Mesenchymal stem cell (in vitro differentiated cells and primary cell): ENCODE measurements at regions not wholly inside any gene's neighbourhood (a gene's known extent, or its start where the extent isn't known, plus 50 kb on each side); places are given as distances from the start of the nearest gene placed in this dataset.
"Not testable (repeated sequence)": the region's sequence is repeated elsewhere in the genome, so short reads cannot be mapped to it uniquely, and the experiment has no call there.

Source experiments
- DNase-seq: peaks from one replicate; pipeline ENCODE4 v3.0.0-alpha.2; 2013
- H2AFZ ChIP-seq: one replicate; pipeline ENCODE4 v1.6.1; 2013; ENCODE audit warnings: low read depth, mild to moderate bottlenecking, control low read depth, inconsistent platforms, low read length, moderate library complexity
- H2AK5ac ChIP-seq: 2 replicates; pipeline ENCODE4 v1.6.1; 2013; ENCODE audit warnings: low read length, moderate library complexity, mild to moderate bottlenecking, inconsistent platforms; ENCODE audit not compliant: severe bottlenecking
- H2BK120ac ChIP-seq: one replicate; pipeline ENCODE4 v1.6.1; 2013; ENCODE audit warnings: low read depth, mild to moderate bottlenecking, inconsistent platforms, low read length, moderate library complexity
- H2BK12ac ChIP-seq, 2 experiments: one replicate each; pipeline ENCODE4 v1.6.1; 2013; ENCODE audit warnings: inconsistent platforms in 2 of 2, low read length in 2 of 2, mild to moderate bottlenecking in 2 of 2, moderate library complexity in 2 of 2, control low read depth in 1 of 2
- H2BK15ac ChIP-seq: one replicate; pipeline ENCODE4 v1.6.1; 2013; ENCODE audit warnings: mild to moderate bottlenecking, low read depth, inconsistent platforms; ENCODE audit not compliant: poor library complexity, severe bottlenecking
- H2BK5ac ChIP-seq: 2 replicates; pipeline ENCODE4 v1.6.1; 2013; ENCODE audit warnings: low read depth, mild to moderate bottlenecking, low read length, control low read depth, inconsistent platforms; ENCODE audit not compliant: poor library complexity, severe bottlenecking
- H3K14ac ChIP-seq, 2 experiments: one replicate each; pipeline ENCODE4 v1.6.1; 2013; ENCODE audit warnings: inconsistent platforms in 2 of 2, low read length in 2 of 2, control low read depth in 1 of 2, mild to moderate bottlenecking in 1 of 2, moderate library complexity in 1 of 2
- H3K18ac ChIP-seq, 2 experiments: one replicate each; pipeline ENCODE4 v1.6.1; 2013; ENCODE audit warnings: inconsistent platforms in 2 of 2, low read length in 2 of 2, control low read depth in 1 of 2, low read depth in 1 of 2, mild to moderate bottlenecking in 1 of 2
- H3K23ac ChIP-seq, 2 experiments: one replicate each; pipeline ENCODE4 v1.6.1; 2013; ENCODE audit warnings: inconsistent platforms in 2 of 2, low read length in 2 of 2, mild to moderate bottlenecking in 2 of 2, moderate library complexity in 2 of 2, control low read depth in 1 of 2
- H3K27ac ChIP-seq: 2 replicates; pipeline ENCODE4 v1.5.1; 2013; ENCODE audit warnings: mild to moderate bottlenecking, moderate library complexity, low read length, control low read depth, inconsistent platforms; ENCODE audit not compliant: poor library complexity, severe bottlenecking
- H3K27me3 ChIP-seq, 2 experiments: 2 replicates each; pipeline versions ENCODE4 v1.6.1 to v1.7.0; 2013; ENCODE audit warnings: low read length in 2 of 2, mild to moderate bottlenecking in 2 of 2, moderate library complexity in 2 of 2, control low read depth in 1 of 2, inconsistent platforms in 1 of 2; ENCODE audit not compliant: control insufficient read depth in 1 of 2, insufficient read depth in 1 of 2
- H3K36me3 ChIP-seq, 2 experiments: 2 replicates each; pipeline versions ENCODE4 v1.6.1 to v1.7.0; 2013; ENCODE audit warnings: low read length in 2 of 2, control low read depth in 1 of 2, inconsistent platforms in 1 of 2, low read depth in 1 of 2, mild to moderate bottlenecking in 1 of 2; ENCODE audit not compliant: insufficient read depth in 2 of 2, control insufficient read depth in 1 of 2
- H3K4ac ChIP-seq, 2 experiments: one replicate each; pipeline ENCODE4 v1.6.1; 2013; ENCODE audit warnings: inconsistent platforms in 2 of 2, low read length in 2 of 2, mild to moderate bottlenecking in 2 of 2, moderate library complexity in 2 of 2, control low read depth in 1 of 2, low read depth in 1 of 2
- H3K4me1 ChIP-seq: 2 replicates; pipeline ENCODE4 v1.6.1; 2013; ENCODE audit warnings: low read depth, low read length, control low read depth; ENCODE audit not compliant: control insufficient read depth, insufficient read depth
- H3K4me2 ChIP-seq: 2 replicates; pipeline ENCODE4 v1.6.1; 2013; ENCODE audit warnings: low read length, mild to moderate bottlenecking, inconsistent platforms; ENCODE audit not compliant: poor library complexity, severe bottlenecking
- H3K4me3 ChIP-seq, 2 experiments: 2 replicates each; pipeline versions ENCODE4 v1.5.1 to v1.7.0; 2013; ENCODE audit warnings: low read length in 2 of 2, mild to moderate bottlenecking in 2 of 2, control low read depth in 1 of 2, low read depth in 1 of 2; ENCODE audit not compliant: insufficient read depth in 1 of 2
- H3K79me1 ChIP-seq: replicated peaks from 2 replicates; pipeline ENCODE4 v1.6.1; 2013; ENCODE audit warnings: mild to moderate bottlenecking, control low read depth, low read length, inconsistent platforms; ENCODE audit not compliant: poor library complexity, severe bottlenecking
- H3K9ac ChIP-seq: 2 replicates; pipeline ENCODE4 v1.7.0; 2013; ENCODE audit warnings: mild to moderate bottlenecking, low read length, moderate library complexity
- H3K9me3 ChIP-seq: 2 replicates; pipeline ENCODE4 v1.7.0; 2013; ENCODE audit warnings: mild to moderate bottlenecking, low read length; ENCODE audit not compliant: control insufficient read depth
- H4K8ac ChIP-seq: one replicate; pipeline ENCODE4 v1.6.1; 2013; ENCODE audit warnings: inconsistent platforms, mild to moderate bottlenecking, low read length, moderate library complexity
- H4K91ac ChIP-seq: one replicate; pipeline ENCODE4 v1.6.1; 2013; ENCODE audit warnings: mild to moderate bottlenecking, low read length, inconsistent platforms
- WGBS: methylation state at CpG from one replicate; pipeline ENCODE4 v1.1.7; 2013; ENCODE audit warnings: mixed read lengths; 5-methylcytosine and 5-hydroxymethylcytosine counted together

DNA sequence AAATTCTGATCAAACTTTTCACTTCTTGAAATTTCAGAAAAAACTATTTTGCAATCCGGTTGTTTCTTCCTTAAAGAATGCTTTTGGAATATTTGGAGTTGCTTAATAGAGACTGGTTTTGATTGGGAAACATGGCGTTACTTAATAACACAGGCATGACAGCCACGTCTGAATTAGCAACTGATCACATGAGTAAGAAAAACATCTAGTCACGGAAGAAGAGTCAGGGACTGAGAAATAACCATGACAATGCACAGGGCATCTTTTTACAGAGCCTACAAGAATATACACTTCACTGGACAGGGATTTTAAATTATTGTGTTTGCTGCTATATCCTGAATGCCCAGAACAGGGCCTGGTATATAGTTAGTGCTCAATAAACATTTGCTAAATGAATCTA, 94.1 kb upstream of the NOTCH2NLA start:
- not testable (repeated sequence) for H2BK12ac ChIP-seq, H3K18ac ChIP-seq, H3K4me3 ChIP-seq, H3K27me3 ChIP-seq, H3K27ac ChIP-seq, H3K14ac ChIP-seq, H4K8ac ChIP-seq, H4K91ac ChIP-seq, H2BK15ac ChIP-seq, H3K4me2 ChIP-seq, H2BK5ac ChIP-seq, H3K79me1 ChIP-seq, H3K23ac ChIP-seq, H3K4ac ChIP-seq, H3K9ac ChIP-seq, DNase-seq, H2BK120ac ChIP-seq, H2AK5ac ChIP-seq, H2AFZ ChIP-seq, H3K4me1 ChIP-seq, H3K36me3 ChIP-seq, H3K9me3 ChIP-seq
- no CpG with 5 or more reads among the region's 4 CpGs for WGBS

- H3K9ac ChIP-seq, DNase-seq, H3K18ac ChIP-seq, H3K23ac ChIP-seq, H3K79me1 ChIP-seq, H2BK15ac ChIP-seq, H2BK12ac ChIP-seq, H3K4ac ChIP-seq, H2BK120ac ChIP-seq, H3K4me3 ChIP-seq, H2AK5ac ChIP-seq, H4K8ac ChIP-seq, H3K27ac ChIP-seq, H3K27me3 ChIP-seq, H3K36me3 ChIP-seq, H4K91ac ChIP-seq, H3K4me2 ChIP-seq, H3K9me3 ChIP-seq, H3K14ac ChIP-seq, H2BK5ac ChIP-seq, H3K4me1 ChIP-seq, H2AFZ ChIP-seq: not testable (repeated sequence)
- WGBS, result no CpG with 5 or more reads among the region's 4 CpGs
Measured at GRCh38 chr1:146318715-146319114, 89.9 kb upstream of the NOTCH2NLA start.

- H3K23ac ChIP-seq, H2BK12ac ChIP-seq, H4K91ac ChIP-seq, H3K27me3 ChIP-seq, H3K79me1 ChIP-seq, H3K27ac ChIP-seq, H3K4me1 ChIP-seq, H3K18ac ChIP-seq, H3K9me3 ChIP-seq, H3K4ac ChIP-seq, DNase-seq, H2AFZ ChIP-seq, H4K8ac ChIP-seq, H3K14ac ChIP-seq, H3K36me3 ChIP-seq, H2AK5ac ChIP-seq, H3K9ac ChIP-seq, H3K4me3 ChIP-seq, H2BK120ac ChIP-seq, H3K4me2 ChIP-seq, H2BK15ac ChIP-seq, H2BK5ac ChIP-seq: not testable (repeated sequence)
- no CpG with 5 or more reads among the region's 1 CpG for WGBS
Measured at GRCh38 chr1:146317785-146318184, 89.0 kb upstream of the NOTCH2NLA start.

GRCh38 chr1:146314449-146315246, 85.8 kb upstream of the NOTCH2NLA start:
- H3K23ac ChIP-seq, H4K8ac ChIP-seq: not testable (repeated sequence)
- WGBS, result no CpG with 5 or more reads among the region's 5 CpGs

More at GRCh38 chr1:146314449-146315246, 85.8 kb upstream of the NOTCH2NLA start:
- H3K79me1 ChIP-seq, H2BK5ac ChIP-seq, H3K4ac ChIP-seq, H3K18ac ChIP-seq, H3K9me3 ChIP-seq, H3K14ac ChIP-seq, H3K9ac ChIP-seq, H2BK120ac ChIP-seq, H2BK15ac ChIP-seq, H3K4me1 ChIP-seq, H3K27me3 ChIP-seq, H3K4me2 ChIP-seq, H3K4me3 ChIP-seq, H3K27ac ChIP-seq, H2AFZ ChIP-seq, H4K91ac ChIP-seq, H3K36me3 ChIP-seq, H2BK12ac ChIP-seq, DNase-seq, H2AK5ac ChIP-seq: not testable (repeated sequence)
